HS-5 (cell line): ENCODE measurements at regions not wholly inside any gene's neighbourhood (a gene's known extent, or its start where the extent isn't known, plus 50 kb on each side); places are given as distances from the start of the nearest gene placed in this dataset.

Experiments used
- DNase-seq: peaks from one replicate; pipeline ENCODE4 v3.0.0-alpha.2; 2012; ENCODE audit warnings: low read depth

DNA sequence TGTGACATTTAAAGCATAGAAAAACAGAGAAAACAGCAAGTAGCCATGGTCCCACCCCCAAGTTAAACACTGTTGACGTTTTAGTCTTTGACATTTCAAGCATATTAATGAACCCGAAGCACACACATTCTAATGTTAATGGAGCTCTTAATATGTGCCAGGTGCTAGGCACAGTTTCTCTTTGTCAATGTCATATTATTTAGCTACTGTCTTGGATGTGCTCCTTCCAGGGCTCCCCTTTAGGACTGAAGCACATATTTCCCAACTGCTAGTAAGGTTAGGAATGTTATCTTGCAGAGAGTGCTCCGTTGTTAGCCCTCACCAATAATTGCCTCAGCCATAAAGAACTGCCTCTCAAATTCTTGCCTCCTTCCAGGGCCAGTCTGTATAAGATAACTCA lies 716.6 kb upstream of the TENM4 start:
- no peak for DNase-seq

DNA sequence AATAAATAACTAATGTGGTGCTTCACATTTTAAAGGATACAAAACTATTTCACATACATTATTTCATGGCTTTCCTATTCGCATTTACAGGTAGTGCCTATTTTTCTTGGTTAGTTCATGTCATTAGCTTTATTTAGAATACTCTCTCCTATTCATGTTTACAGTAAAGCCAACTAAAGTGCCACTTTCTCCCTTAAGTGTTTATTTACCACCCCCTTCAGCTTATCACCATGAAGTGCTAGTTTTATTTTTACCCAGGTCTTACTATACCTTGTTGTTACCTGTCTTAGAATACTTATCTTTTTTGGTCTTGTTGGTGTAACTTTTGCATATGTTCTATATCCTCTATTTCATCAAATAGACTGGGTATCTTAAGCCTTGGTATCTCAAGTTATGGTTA lies 715.2 kb upstream of the TENM4 start:
- DNase-seq = no peak

DNA sequence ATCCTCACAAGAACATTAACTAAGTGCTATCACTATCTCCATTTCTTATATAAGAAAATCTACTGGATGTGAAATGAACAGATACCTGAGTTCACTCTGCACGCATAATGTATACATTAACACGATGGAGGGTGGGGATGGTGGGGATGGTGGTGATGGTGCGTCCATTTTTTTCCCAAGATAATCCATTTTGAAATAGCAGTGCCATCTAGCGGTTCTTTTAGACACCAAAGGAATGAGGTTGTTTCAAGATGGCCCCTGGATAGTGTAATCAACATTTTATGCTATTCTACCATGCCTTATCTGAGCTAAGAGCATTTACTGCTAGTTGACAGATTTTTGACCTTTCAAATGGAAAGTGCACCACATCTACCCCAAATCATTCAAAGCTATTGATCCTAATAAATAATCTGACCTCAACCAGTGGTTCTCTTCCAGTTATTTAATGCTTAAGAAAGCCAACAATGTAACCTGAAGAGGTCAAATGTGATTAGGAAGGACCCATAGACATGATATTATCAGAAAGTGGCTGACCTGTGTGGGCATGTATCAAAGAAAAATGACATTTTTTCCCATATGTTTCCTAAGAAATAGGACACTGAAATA lies 714.7 kb upstream of the TENM4 start:
- DNase-seq = peak; percentile 25

DNA sequence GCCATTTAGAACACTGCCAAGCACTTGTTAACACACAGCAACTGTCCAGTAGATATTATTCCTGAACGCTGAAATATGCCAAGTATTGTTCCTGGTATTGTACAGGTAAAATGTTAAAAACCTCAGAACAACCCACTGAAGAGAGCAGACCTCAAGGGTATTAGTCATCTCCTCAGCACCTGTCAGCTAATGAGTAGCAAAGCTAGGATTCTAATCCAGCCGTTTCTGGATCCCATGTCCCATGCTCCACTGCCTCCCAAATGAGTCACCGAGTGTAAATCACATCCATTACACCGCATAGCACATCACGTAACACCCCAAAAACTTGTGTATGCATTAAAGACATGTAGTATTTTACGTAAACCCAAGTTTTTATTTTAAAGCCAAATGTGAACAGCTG lies 705.4 kb upstream of the TENM4 start:
- no peak for DNase-seq

DNA sequence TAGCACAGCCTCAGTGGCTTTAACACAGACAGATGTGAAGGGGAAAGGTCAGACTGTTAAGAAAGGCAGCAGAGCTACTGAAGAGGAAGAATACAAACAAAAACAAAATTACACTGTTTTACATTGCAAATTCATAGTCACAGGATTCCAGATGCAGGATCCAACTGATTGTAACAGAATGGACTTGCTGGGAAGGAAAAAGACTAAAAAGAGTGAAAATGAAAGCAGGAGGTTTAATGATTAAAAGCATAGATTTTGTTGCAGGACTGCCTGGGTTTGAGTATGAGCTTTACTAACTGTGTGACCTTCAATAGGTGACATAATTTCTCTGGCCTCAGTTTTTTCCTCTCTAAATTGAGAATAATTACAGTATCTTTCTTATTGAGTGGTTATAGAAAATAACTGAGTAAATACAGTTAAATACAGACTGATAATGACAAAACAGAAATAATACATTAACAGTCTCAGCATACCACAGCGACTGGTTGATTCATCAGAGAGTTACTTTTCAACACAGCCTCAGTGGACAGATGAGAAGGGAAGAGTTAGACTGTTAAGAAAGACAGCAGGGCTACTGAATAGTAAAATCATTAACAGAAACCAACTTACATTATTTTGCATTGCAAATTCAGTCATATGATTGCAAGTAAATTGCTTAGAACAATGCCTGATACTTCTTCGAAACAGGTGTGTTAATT lies 704.2 kb upstream of the TENM4 start:
- DNase-seq = no peak

DNA sequence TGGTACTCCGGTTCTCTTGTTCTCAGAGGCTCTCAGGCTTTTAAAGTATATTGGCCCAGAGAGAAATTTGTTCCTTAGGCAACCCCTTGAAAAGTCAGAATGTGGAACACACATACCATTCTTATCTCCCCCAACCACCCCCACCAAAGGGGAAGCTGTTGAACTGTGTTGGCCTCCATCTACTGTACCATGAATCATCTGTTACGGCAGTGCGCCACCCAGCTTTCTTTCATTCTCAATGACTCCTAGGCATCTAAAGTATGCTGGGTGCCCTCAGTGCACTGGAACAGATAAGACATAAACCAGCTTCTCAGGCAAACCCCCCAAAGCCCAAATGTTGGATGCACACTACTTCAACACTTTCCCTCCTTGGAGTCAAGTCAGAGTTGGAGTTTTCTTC lies 696.2 kb upstream of the TENM4 start:
- no peak for DNase-seq

DNA sequence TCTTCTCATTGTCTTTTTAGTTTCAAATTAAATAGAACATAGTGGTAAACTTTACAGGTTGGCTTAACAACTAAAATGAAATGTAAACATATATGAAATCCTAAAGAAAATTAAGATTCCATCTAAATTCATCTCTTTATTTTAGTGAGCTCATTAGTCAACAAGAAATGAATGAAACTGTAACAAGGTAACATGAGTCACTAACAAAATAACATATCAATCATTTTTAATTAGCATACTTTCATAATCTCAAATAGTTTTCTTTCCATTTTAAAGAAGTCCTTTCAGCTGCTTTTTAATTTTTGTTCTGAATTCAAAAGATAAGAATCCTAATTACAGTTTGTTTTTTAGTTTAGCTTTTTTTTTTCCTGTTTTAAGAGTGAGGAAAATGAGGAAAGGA lies 688.6 kb upstream of the TENM4 start:
- DNase-seq = no peak

DNA sequence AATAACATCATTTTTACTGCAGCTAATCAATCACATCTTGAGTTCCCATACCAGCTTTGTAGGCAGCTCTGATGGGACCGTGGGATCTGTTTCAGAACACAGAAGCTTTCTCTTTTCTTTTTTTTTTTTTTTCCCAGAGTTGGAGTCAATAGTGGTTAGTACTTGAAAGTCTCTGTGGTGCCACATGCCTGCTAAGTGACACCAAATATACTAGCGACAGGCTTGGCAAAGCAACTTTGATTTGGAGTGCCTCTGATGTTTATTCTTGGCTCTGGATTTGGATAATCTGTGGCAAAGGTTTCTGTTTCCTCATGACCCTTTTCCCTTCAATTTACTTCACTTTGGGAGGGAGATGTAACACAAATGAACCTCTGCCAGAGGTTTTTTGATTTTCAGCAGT lies 681.4 kb upstream of the TENM4 start:
- DNase-seq = no peak

DNA sequence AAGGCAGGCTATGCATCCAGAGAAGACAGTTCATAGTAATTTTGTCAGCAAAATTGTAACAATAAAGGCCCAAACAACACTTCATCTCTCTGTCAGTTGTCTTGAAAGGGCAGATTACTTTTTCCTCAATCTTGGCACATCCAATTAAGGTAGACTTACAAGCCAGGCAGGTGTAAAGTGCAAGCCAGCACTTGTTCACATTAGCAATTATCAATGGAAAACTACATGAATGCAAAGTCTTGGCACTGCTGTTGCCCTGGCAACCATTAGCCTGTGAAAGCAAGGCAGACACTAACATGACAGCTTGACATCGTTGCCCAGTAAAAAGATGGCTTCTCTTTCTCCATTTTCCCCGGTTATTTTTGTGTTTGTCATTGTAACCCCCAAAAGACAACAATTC lies 677.2 kb upstream of the TENM4 start:
- DNase-seq = no peak

DNA sequence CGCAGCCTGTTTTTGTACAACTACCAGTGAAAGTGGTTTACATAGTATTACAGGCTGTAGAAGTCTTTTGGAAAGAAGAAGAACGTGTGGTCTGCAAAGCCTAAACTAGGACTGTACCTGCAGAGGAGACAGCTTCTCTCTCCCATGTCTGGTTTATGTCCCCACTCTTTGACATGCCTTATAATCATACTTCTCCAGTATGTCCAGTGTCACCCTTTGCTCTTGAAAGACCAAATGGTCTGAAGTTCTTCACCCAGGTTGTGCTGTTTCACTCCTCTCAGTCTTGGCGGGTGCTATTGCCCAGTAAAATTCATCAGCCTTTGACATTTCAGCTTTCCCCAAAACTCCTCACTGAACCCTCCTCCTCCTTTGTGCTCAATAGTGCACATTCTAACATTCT lies 676.0 kb upstream of the TENM4 start:
- DNase-seq = no peak

DNA sequence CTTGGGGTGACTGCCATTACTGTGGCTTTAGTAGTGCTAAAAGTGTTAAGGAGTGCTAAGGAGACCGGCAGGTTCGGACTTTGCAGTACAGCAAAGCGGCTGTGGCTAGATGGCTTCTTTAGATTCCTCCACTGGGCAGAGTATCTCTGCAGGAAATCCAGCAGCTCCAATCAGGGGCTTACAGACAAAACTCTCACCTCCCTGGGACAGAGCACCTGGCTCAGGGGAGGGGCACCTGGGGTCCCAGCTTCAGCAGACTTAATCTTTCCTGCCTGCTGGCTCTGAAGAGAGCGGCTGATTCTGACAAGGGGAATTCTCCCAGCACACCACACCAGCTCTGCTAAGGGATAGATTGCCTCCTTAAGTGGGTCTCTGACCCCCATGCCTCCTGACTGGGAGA lies 668.8 kb upstream of the TENM4 start:
- DNase-seq = no peak

DNA sequence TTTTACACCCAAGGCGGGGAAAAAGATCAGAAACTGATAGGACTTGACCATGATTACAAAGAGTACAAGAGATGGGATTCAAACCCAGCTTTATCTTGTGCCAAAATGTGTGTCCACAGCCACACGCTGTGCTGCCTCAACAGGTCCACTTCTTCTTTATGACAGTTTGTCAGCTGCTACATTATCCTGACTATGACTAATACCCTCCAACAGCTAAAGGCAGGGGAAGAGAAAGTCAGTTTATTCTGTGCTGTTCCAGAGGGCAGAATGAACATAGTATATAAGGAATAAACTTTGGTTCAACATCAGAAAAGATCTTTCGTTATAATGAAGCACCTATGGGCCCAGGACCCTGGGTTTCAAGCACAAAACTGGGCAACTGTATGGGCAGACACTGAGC lies 668.2 kb upstream of the TENM4 start:
- no peak for DNase-seq

DNA sequence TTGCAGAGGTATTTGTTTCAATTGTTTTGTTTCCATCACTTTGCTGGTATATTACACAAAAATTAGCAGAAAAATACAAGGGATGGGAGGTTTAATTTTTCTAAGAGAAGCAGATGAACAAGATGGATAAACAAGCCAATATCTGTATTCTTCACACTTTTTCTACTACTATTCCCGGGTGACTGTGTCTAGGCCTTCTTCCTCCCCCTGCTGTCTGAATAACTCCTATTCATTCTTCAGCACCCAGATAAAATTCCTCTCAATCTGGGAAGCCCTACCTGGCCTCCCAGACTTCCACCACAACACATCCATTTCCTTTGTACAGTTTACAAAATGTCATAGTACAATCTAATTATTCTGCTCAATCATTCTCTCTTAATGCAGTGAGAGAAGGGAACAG lies 666.6 kb upstream of the TENM4 start:
- DNase-seq = no peak

DNA sequence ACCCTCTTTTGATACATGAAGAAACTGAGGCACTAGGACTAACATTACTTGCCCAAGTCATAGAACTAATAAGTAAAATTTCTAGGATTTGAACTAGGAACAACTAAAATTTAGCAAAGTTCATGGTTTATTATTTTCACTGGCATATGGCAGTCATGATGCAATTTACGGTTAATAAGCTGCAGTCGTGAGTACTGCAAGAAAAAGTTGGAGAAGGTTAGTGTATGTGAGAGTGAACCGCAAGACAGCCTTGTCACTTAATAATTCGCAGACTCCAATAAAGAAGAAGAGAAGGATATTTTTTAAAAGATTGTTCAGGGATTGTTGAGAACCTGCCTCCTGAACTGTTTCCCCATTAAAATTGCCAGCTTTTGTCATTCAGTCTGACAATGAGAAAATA lies 663.4 kb upstream of the TENM4 start:
- no peak for DNase-seq

DNA sequence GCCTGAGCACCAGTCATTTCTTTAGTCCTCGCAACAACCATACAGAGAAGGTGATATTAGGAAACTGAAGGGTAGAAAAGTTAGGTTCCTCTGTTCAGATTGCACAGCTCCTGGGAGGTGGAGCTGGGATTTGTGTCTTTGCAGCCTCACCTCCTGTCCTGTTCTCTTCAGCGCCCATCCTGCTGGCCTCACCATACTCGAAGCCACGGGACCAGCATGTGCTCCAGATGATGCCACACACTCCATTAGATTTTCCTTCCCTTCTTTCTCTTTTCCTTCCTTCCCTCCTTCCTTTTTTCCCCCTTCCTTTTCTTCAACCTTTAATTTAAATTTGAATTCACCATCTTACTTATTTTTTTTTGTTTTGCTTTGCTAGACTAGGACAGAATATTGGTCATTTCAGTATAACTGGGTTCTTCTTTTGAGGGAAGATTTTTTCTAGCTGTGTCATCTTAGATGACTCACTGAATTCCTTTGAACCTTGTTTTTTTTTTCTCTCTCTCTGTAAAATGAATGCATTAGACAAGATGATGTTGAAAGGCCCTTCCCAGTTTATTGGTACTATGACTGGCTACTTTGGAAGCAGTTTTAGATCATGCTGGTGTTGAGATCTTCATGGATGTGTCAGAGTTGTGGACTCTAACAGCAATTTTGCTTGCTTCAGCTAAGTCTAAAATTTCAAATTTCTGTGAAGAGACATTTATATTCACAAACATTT lies 662.5 kb upstream of the TENM4 start:
- peak; percentile 94 for DNase-seq

DNA sequence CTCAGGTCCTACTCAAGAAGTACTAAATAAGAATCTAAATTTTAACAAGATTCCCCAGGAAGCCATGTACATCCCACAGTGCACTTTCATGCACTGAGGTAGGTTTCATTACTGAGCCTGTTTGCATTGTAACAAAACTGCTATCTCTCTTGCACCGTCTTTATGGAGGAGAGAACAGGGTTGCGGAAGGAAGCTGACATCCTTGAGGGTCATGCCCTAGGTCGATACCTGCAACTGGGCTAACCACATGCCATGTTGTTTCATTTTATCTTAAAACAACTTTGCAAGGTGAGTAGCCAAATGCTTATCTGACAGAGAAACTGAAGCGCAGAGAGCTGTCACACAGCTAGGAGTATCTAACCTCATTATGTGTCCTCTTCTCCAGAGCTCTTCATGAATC lies 656.3 kb upstream of the TENM4 start:
- DNase-seq = no peak

DNA sequence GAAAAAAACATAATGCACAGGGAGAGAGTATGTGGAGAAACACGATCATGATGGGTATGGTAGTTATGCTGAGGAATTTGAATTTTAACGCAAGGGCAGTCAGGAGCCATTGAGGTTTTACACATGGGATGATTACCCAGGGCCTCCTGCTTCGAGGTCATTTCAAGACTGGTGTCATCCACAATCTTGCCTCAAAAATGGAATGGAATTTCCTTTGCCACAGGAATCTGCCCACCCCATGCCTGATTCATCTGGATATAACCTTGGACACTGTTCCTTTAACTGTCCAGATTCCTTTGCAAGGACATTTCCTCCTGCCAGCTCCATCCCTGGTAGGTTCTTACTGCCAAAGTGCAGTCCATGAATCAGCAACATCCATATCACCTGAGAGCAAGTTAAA lies 655.9 kb upstream of the TENM4 start:
- DNase-seq = peak; percentile 84

DNA sequence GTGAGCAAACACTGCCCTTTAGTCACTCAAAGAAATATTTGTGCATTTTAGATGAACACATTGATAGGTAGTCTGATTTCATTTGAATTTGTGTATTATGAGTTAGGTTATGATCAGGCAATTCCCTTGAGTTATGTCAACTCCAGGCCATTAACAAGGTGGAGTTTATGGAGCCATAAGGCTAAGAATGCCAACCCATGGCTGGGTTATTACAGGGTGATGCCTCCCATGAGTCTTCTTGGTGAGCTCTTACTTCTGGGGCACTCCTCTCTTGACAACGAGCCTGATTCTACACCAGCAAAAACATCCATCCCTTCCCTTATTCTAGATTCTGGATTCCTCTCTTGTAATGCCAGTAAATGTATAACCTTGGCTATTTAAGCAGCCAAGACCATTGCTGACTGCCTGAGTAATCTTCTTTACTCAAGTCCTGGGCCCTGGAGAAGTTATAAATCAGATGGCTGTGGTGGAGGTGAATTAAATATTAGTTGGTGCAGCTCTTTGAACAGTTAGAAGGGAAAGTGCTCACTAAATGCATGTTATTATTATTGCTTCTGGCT lies 645.7 kb upstream of the TENM4 start:
- DNase-seq = no peak

DNA sequence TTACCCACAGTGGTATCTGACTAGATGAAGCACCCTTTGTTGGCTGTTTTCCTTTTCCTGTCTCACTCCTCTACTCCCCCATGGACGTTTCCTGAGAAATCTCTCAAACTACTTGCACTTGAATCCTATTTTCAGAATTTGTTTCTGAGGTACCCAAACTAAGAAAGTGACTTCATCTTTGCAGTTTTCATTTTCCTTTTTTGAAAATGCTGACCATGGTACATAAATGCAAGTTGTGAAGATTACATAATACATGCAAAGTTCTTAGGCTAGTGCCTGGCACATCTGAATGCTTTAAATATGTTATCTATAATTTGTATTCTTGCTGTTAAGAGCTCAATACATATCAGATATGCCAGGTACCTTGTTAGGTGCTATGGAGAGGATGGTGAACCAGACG lies 644.7 kb upstream of the TENM4 start:
- DNase-seq = no peak

DNA sequence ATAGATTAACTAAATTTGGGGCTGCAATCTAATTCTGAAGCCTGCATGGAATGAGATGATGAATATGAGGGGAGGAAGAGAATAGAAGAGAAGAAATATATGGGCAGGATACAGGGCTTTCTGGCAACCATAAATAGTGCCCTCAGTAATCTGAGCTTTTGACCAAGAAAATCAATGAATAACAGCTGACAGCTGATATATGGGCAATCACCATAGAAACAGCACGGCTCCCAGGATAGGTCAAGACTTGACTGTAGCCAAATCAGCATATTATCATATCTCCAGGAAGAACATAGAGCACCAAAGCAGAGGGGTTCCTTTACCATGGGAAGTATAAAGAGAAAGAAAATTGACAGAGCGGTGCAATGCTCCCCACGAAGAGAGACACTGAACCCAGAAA lies 643.8 kb upstream of the TENM4 start:
- no peak for DNase-seq

DNA sequence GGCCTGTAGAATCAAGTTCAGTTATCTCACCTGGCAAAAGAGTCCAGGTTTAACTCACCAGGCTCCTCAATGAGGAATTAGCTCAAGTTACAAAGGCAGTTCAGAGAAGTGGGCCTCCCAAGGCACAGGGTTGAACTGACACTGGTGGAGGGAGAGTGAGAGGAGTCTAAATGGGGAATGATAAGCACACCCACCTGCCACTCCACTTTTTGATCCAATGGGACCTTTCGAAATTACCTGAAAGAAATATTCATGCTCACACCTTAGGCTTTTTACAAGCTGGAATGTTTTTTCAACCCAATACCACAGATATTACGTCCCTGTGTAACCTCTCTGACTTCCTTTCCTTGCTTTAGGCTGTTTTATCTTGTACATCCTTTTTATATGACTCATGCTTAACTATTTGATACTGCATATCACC lies 642.7 kb upstream of the TENM4 start:
- no peak for DNase-seq

DNA sequence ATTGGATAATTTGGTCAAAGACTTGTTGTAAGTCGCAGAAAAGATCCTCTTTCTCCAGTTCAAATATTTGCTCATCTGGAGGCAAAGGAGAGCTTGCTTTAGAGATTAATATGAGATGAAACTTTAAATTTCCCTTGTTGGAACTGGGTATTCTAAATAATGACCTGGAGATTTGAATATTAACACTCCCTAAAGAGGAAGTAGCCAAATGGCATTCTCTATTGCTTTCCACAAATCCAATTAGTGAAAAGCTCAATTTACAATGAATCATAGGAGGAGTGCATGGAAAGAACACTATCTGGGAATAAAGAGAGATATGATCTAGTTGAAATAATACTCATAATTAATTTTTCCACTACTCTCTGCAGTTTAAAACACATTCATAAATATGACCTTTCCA lies 641.6 kb upstream of the TENM4 start:
- no peak for DNase-seq

DNA sequence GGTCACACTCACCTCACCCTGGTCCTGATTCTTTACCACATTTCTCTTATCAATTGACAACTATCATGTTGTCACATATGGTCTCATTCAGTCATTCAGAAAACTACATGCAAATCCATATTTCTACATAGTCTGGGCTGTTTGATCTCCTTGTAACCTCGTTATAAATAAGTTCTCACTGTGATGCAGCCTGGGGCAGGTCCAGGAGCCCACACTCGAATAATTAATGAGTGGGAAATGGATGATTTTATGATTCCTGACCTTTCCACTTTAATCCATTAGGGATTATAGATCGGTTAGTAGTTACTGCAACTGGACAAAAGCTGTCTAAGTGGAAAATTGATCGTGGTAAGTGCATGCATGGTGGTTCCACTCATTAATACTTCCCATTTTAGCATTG lies 636.3 kb upstream of the TENM4 start:
- DNase-seq = no peak
